IMR-90 (cell line): ENCODE measurements at regions not wholly inside any gene's neighbourhood (a gene's known extent, or its start where the extent isn't known, plus 50 kb on each side); places are given as distances from the start of the nearest gene placed in this dataset.

Experiments
- CEBPB ChIP-seq: IDR thresholded peaks from 2 replicates; pipeline ENCODE4 v1.6.1; 2012; ENCODE audit warnings: low read depth, low read length, improper control_type of control experiment
- ELK1 ChIP-seq: fragments of 150-350 bp; IDR thresholded peaks from 2 replicates; pipeline ENCODE4 v1.6.1; 2016; ENCODE audit warnings: low read depth, mild to moderate bottlenecking, low read length, moderate library complexity, borderline replicate concordance
- MAZ ChIP-seq: IDR thresholded peaks from 2 replicates; pipeline ENCODE4 v1.6.1; 2012; ENCODE audit warnings: low read depth, mild to moderate bottlenecking, low read length, improper control_type of control experiment, moderate library complexity, borderline replicate concordance
- NFE2L2 ChIP-seq: fragments of 150-350 bp; IDR thresholded peaks from 2 replicates; pipeline ENCODE4 v1.6.1; 2016; ENCODE audit warnings: low read depth, mild to moderate bottlenecking, low read length
- POLR2A ChIP-seq: IDR thresholded peaks from 2 replicates; pipeline ENCODE4 v1.6.1; 2012; ENCODE audit warnings: mild to moderate bottlenecking, low read depth, low read length
- RFX5 ChIP-seq: IDR thresholded peaks from 2 replicates; pipeline ENCODE4 v1.8.0; 2012; ENCODE audit warnings: low read depth, mild to moderate bottlenecking, low read length, moderate library complexity
- USF2 ChIP-seq: fragments of 150-350 bp; IDR thresholded peaks from 2 replicates; pipeline ENCODE4 v1.6.1; 2017; ENCODE audit warnings: mild to moderate bottlenecking, antibody characterized with exemption, low read length, low read depth
- TF ChIP-seq, protein P1 (sequence below): conservative IDR thresholded peaks from 2 replicates; pipeline ENCODE4 v1.5.1; 2012; ENCODE audit warnings: mild to moderate bottlenecking, low read depth, low read length, improper control_type of control experiment

DNA sequence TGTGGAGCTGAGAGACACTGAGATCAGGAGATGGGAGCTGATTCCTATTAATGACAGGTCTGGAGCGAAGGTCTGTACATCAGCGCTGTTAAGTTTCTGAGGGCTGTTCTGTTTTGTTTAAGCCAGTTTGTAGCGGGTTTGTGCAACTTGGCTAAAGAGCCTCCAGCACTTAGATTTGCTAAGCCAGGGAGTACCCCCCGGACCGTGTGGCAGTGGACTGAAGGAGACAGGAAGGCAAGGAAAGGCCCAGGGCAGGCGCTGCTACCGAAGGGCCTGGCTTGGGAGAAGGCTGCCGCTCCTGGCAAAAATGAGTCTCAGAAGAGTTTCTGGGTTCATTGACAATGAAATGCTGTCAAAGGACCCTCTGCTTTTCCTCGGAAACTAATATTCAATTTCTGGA lies 139.3 kb upstream of the ZNF644 start:
- TF ChIP-seq POLR2A (no peak), RFX5 (no peak), CEBPB (no peak), MAZ (no peak), NFE2L2 (no peak), USF2 (no peak), ELK1 (no peak)
- TF ChIP-seq, protein P1, sequence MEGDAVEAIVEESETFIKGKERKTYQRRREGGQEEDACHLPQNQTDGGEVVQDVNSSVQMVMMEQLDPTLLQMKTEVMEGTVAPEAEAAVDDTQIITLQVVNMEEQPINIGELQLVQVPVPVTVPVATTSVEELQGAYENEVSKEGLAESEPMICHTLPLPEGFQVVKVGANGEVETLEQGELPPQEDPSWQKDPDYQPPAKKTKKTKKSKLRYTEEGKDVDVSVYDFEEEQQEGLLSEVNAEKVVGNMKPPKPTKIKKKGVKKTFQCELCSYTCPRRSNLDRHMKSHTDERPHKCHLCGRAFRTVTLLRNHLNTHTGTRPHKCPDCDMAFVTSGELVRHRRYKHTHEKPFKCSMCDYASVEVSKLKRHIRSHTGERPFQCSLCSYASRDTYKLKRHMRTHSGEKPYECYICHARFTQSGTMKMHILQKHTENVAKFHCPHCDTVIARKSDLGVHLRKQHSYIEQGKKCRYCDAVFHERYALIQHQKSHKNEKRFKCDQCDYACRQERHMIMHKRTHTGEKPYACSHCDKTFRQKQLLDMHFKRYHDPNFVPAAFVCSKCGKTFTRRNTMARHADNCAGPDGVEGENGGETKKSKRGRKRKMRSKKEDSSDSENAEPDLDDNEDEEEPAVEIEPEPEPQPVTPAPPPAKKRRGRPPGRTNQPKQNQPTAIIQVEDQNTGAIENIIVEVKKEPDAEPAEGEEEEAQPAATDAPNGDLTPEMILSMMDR = no peak
